A549 (cell line): ENCODE measurements at regions not wholly inside any gene's neighbourhood (a gene's known extent, or its start where the extent isn't known, plus 50 kb on each side); places are given as distances from the start of the nearest gene placed in this dataset.

Source experiments
- ATAC-seq, 2 experiments: fragments of 200-7000 bp in 1 of 2; fragments of >200 bp in 1 of 2; cut with Nextera tagmentation in 1 of 2; cut with Tn5 transposase in 1 of 2; 3 replicates each; pipeline versions ENCODE4 v1.8.0 to v1.9.1; 2018 to 2020; ENCODE audit warnings: mild to moderate bottlenecking in 1 of 2, moderate library complexity in 1 of 2
- CTCF ChIA-PET: fragments of 300-600 bp; sonication (Branson Sonifier 250); formaldehyde crosslinking; extraction: SDS; loops from one replicate; lab custom pipeline; 2021; ENCODE audit warnings: antibody characterized with exemption, inconsistent platforms; lab: Yijun Ruan, JAX
- POLR2A ChIA-PET: fragments of 350-600 bp; formaldehyde crosslinking; extraction: SDS; loops from one replicate; lab custom pipeline; 2021; ENCODE audit warnings: antibody characterized with exemption, inconsistent platforms; lab: Yijun Ruan, JAX
- DNase-seq, 2 experiments: peaks; one replicate each; pipeline versions ENCODE4 v3.0.0 to v3.0.0-alpha.2; 2011 to 2016; ENCODE audit warnings: low read depth in 1 of 2, low spot score in 1 of 2
- FAIRE-seq: peaks from 2 replicates; lab custom pipeline; 2011; peaks lifted over from hg19 to GRCh38; lab: Jason Lieb, UNC
- H3K27ac ChIP-seq, 2 experiments: fragments of >200 bp; sonication (Bioruptor Twin); formaldehyde crosslinking; 3 replicates each; pipeline ENCODE4 v1.5.1; 2016 to 2017
- H3K4me1 ChIP-seq: fragments of >200 bp; sonication (Bioruptor Twin); formaldehyde crosslinking; 3 replicates; pipeline ENCODE4 v1.6.1; 2016
- H3K4me2 ChIP-seq: fragments of >200 bp; sonication (Bioruptor Twin); formaldehyde crosslinking; 3 replicates; pipeline ENCODE4 v1.6.1; 2016
- H3K4me3 ChIP-seq: fragments of >200 bp; sonication (Bioruptor Twin); formaldehyde crosslinking; 3 replicates; pipeline ENCODE4 v1.5.1; 2016
- H3K9me3 ChIP-seq: fragments of >200 bp; sonication (Bioruptor Twin); formaldehyde crosslinking; 3 replicates; pipeline ENCODE4 v1.6.1; 2016
- BHLHE40 ChIP-seq: IDR thresholded peaks from 2 replicates; pipeline ENCODE4 v1.6.1; 2012; ENCODE audit warnings: low read depth, low read length, inconsistent platforms
- CBX8 ChIP-seq: fragments of 200-600 bp; sonication (generic); IDR thresholded peaks from 2 replicates; pipeline ENCODE4 v1.6.1; 2016
- CEBPB ChIP-seq, 2 experiments: fragments of >200 bp in 1 of 2; sonication (Bioruptor Twin) in 1 of 2; formaldehyde crosslinking in 1 of 2; IDR thresholded peaks; 2 replicates each; pipeline ENCODE4 v1.6.1; 2012 to 2016
- CHD2 ChIP-seq: fragments of 150-350 bp; IDR thresholded peaks from 2 replicates; pipeline ENCODE4 v1.6.1; 2014; ENCODE audit warnings: low read length; ENCODE audit not compliant: partially characterized antibody
- ELK1 ChIP-seq: fragments of 150-350 bp; IDR thresholded peaks from 2 replicates; pipeline ENCODE4 v1.6.1; 2014; ENCODE audit warnings: low read depth, mild to moderate bottlenecking, low read length
- EP300 ChIP-seq, 2 experiments: fragments of >200 bp; sonication (Bioruptor Twin); formaldehyde crosslinking; IDR thresholded peaks; 2 replicates in 1 of 2; 3 replicates in 1 of 2; pipeline ENCODE4 v1.6.1; 2016 to 2017
- HES2 ChIP-seq: fragments of >200 bp; sonication (Bioruptor Twin); formaldehyde crosslinking; IDR thresholded peaks from 2 replicates; pipeline ENCODE4 v1.6.1; 2016
- HMGXB4 ChIP-seq: fragments of 250-450 bp; sonication (Bioruptor Pico); IDR thresholded peaks from 2 replicates; pipeline ENCODE4 v1.5.0; 2021; ENCODE audit warnings: mild to moderate bottlenecking, moderate library complexity, borderline replicate concordance
- HOXB13 ChIP-seq: fragments of 250-450 bp; sonication (Bioruptor Pico); IDR thresholded peaks from 2 replicates; pipeline ENCODE4 v1.5.0; 2020; ENCODE audit warnings: low read depth, mild to moderate bottlenecking, moderate library complexity
- KDM1A ChIP-seq: fragments of 200-600 bp; sonication (generic); IDR thresholded peaks from 2 replicates; pipeline ENCODE4 v1.6.1; 2016; ENCODE audit warnings: low read depth, mild to moderate bottlenecking
- KDM5A ChIP-seq: fragments of 200-600 bp; sonication (generic); IDR thresholded peaks from 2 replicates; pipeline ENCODE4 v1.6.1; 2016; ENCODE audit warnings: antibody characterized with exemption, mild to moderate bottlenecking
- MAX ChIP-seq: IDR thresholded peaks from 2 replicates; pipeline ENCODE4 v1.6.1; 2012
- NFE2L2 ChIP-seq: fragments of 150-350 bp; conservative IDR thresholded peaks from 2 replicates; pipeline ENCODE4 v1.6.1; 2014; ENCODE audit warnings: low read length
- NR3C1 ChIP-seq: fragments of >200 bp; sonication (Bioruptor Twin); formaldehyde crosslinking; IDR thresholded peaks from 3 replicates; pipeline ENCODE4 v1.6.1; 2017
- PBX3 ChIP-seq: IDR thresholded peaks from 2 replicates; pipeline ENCODE4 v1.6.1; 2012
- RAD21 ChIP-seq, 2 experiments: fragments of >200 bp in 1 of 2; sonication (Bioruptor Twin) in 1 of 2; formaldehyde crosslinking in 1 of 2; IDR thresholded peaks in 1 of 2; conservative IDR thresholded peaks in 1 of 2; 2 replicates in 1 of 2; 3 replicates in 1 of 2; pipeline ENCODE4 v1.6.1; 2012 to 2018; ENCODE audit warnings: inconsistent platforms in 1 of 2
- RARB ChIP-seq: fragments of 250-450 bp; sonication (Bioruptor Pico); IDR thresholded peaks from 2 replicates; pipeline ENCODE4 v1.8.0; 2021; ENCODE audit warnings: mild to moderate bottlenecking, moderate library complexity
- SMC3 ChIP-seq: fragments of >200 bp; sonication (Bioruptor Twin); formaldehyde crosslinking; IDR thresholded peaks from 3 replicates; pipeline ENCODE4 v1.6.1; 2018; ENCODE audit warnings: inconsistent platforms
- SREBF2 ChIP-seq: fragments of 450-650 bp; IDR thresholded peaks from 2 replicates; pipeline ENCODE4 v1.6.1; 2014; ENCODE audit warnings: mild to moderate bottlenecking, moderate library complexity
- TFCP2L1 ChIP-seq: fragments of 250-450 bp; sonication (Bioruptor Pico); IDR thresholded peaks from 2 replicates; pipeline ENCODE4 v1.5.0; 2021; ENCODE audit warnings: mild to moderate bottlenecking
- WGBS: methylation state at CpG from one replicate; pipeline ENCODE4 v1.1.6; 2017; ENCODE audit errors: missing lambda C conversion rate; 5-methylcytosine and 5-hydroxymethylcytosine counted together

- POLR2A ChIA-PET, result no interaction called here
- DNase-seq, result no peak
- Histone ChIP-seq H3K9me3 (no peaks in the 10 kb centered on the region; the same call in 2 of the 3 replicates), H3K27ac (no peak overlapping the region), H3K4me1 (no peaks in the 10 kb centered on the region), H3K4me2 (no peak overlapping the region), H3K4me3 (no peak overlapping the region)
- TF ChIP-seq CHD2 (no peak), PBX3 (no peak), HOXB13 (CRISPR knock-in tag) (no peak), ELK1 (no peak), CBX8 (no peak), RAD21 (conservative IDR thresholded peaks at IDR 0.05 in 1 of 2, IDR thresholded peaks at IDR 0.05 in 1 of 2) (no peak), CEBPB (IDR thresholded peaks at IDR 0.05) (no peak)
- FAIRE-seq, result no peak
- peak in 1 of 2 experiments; percentile 30; a peak in 2 of 6 replicates for ATAC-seq
- CTCF ChIA-PET, result no interaction called here
Measured at GRCh38 chr12:87127272-87127671, 871.1 kb upstream of the MGAT4C start.

GRCh38 chr12:87121896-87122295, 865.7 kb upstream of the MGAT4C start:
- CTCF ChIA-PET, result no interaction called here
- ATAC-seq (no peak), FAIRE-seq (no peak), DNase-seq (no peak)
- H3K9me3 ChIP-seq, result no peaks in the 10 kb centered on the region; the same call in 2 of the 3 replicates
- no peak overlapping the region for H3K27ac ChIP-seq
- no peak overlapping the region for H3K4me3 ChIP-seq
- WGBS, result 58% methylated on average over 3 of the region's 3 CpGs
- no peak overlapping the region for H3K4me2 ChIP-seq
- POLR2A ChIA-PET, result no interaction called here
- peaks cover 5% of the 10 kb centered on the region; the same call in 1 of the 3 replicates for H3K4me1 ChIP-seq
- TF ChIP-seq HES2, result no peak
- no peak for TF ChIP-seq SMC3
- no peak for TF ChIP-seq NFE2L2
- no peak for TF ChIP-seq RARB (CRISPR knock-in tag)
- no peak for TF ChIP-seq KDM1A
- no peak for TF ChIP-seq KDM5A
- no peak for TF ChIP-seq HMGXB4 (CRISPR knock-in tag)

- FAIRE-seq (no peak), ATAC-seq (no peak), DNase-seq (peak in 1 of 2 experiments; percentile 31)
- WGBS, result 70% methylated on average over 3 of the region's 3 CpGs
- TF ChIP-seq KDM5A (no peak), CEBPB (IDR thresholded peaks at IDR 0.05) (no peak)
- ChIA-PET CTCF (no interaction called here), POLR2A (no interaction called here)
- H3K4me1 ChIP-seq, result peaks cover 5% of the 10 kb centered on the region; the same call in 1 of the 3 replicates
- H3K4me3 ChIP-seq, result no peak overlapping the region
- no peak overlapping the region for H3K4me2 ChIP-seq
- H3K9me3 ChIP-seq, result no peaks in the 10 kb centered on the region; the same call in 2 of the 3 replicates
- H3K27ac ChIP-seq, result no peak overlapping the region
Measured at GRCh38 chr12:87120440-87120839, 864.2 kb upstream of the MGAT4C start.

- ChIA-PET CTCF (no interaction called here), POLR2A (no interaction called here)
- FAIRE-seq (no peak), DNase-seq (no peak), ATAC-seq (no peak)
- Histone ChIP-seq H3K4me3 (no peak overlapping the region), H3K27ac (no peak overlapping the region), H3K9me3 (no peaks in the 10 kb centered on the region; the same call in 2 of the 3 replicates), H3K4me1 (peaks cover 5% of the 10 kb centered on the region; the same call in 1 of the 3 replicates), H3K4me2 (no peak overlapping the region)
- no peak for TF ChIP-seq EP300 (IDR thresholded peaks at IDR 0.05)
- TF ChIP-seq MAX, result no peak
- no peak for TF ChIP-seq NR3C1
- no peak for TF ChIP-seq SMC3
- TF ChIP-seq TFCP2L1 (CRISPR knock-in tag), result no peak
- TF ChIP-seq SREBF2, result no peak
- no peak for TF ChIP-seq ELK1
- TF ChIP-seq BHLHE40, result no peak
- TF ChIP-seq PBX3, result no peak
- no peak for TF ChIP-seq HMGXB4 (CRISPR knock-in tag)
Measured at GRCh38 chr12:87119713-87120112, 863.5 kb upstream of the MGAT4C start.
